HG02571 (cell line): ENCODE measurements at regions not wholly inside any gene's neighbourhood (a gene's known extent, or its start where the extent isn't known, plus 50 kb on each side); places are given as distances from the start of the nearest gene placed in this dataset.

ENCODE experiments used
- ATAC-seq: cut with Tn5 transposase; IDR thresholded peaks from one replicate; pipeline ENCODE4 v1.9.1; 2021; ENCODE audit warnings: mild to moderate bottlenecking, moderate library complexity; ENCODE audit not compliant: unreplicated experiment

DNA sequence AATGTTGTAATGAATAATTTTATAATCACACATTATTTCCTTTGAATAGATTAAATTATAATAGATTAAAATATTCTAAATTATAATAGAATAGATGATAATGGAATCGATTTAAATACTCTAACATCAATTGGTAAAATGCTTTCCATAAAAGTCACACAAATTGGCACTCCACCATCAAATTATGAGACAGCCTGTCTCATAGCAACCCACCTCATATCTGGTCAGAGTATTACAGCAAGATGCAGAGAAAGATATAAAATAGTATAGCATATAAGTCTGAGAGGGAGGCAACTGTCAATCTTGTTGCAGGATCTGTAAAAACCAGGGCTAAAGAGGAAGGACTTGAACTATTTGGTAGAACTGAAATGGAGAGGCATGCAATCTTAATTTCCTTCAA, 98.4 kb upstream of the NCKAP5 start:
- no peak for ATAC-seq

DNA sequence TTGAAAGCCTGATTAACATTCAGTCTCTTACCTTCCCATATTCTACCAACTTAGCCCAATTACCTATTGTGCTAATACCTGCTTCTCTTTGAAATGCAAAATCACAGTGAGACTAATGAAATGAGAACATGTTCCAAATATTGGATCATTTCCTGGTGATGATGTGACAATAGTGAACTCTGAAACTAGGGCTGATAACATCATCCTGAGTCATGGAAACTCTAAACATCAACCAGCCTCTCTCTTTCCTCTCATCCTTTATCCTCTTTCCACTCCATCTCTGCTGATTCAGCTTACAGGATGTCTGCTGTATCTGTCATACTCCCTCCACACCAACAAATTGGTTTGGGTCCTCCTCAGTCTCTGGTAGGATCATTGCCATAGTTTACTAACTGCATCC, 98.8 kb upstream of the NCKAP5 start:
- ATAC-seq: no peak

DNA sequence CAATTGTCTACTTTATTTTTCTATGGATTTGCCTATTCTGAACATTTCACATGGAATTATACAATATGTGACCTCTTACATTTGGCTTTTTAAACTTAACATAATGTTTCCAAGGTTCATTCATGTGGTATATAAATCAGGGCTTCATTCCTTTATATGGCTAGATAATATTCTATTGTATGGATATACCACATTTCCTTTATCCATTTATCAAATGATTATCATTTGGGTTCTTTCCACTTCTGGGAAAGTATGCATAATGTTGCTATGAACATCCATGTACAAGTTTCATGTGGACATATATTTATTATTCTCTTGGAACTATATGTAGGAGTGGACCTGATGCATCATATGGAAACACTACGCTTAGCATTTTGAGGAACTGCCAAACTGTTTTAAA, 99.7 kb upstream of the NCKAP5 start:
- ATAC-seq: no peak

DNA sequence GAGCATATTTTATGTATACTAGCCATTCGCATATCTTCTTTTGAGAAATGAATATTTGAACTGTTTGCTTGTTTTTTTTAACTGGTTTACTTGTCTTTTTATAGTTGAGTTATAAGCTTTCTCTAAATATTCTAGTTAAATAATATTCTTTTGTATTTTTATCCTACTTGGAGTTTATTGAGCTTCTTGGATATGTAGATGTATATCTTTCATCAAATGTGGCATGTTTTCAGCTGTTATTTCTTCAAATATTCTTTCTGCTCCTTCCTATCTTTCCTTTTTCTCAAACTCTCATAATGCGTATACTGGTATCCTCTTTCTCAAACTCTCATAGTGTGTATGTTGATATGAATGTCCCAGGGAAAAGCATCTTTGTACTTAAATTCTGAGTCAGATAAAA, 100.3 kb upstream of the NCKAP5 start:
- no peak for ATAC-seq

DNA sequence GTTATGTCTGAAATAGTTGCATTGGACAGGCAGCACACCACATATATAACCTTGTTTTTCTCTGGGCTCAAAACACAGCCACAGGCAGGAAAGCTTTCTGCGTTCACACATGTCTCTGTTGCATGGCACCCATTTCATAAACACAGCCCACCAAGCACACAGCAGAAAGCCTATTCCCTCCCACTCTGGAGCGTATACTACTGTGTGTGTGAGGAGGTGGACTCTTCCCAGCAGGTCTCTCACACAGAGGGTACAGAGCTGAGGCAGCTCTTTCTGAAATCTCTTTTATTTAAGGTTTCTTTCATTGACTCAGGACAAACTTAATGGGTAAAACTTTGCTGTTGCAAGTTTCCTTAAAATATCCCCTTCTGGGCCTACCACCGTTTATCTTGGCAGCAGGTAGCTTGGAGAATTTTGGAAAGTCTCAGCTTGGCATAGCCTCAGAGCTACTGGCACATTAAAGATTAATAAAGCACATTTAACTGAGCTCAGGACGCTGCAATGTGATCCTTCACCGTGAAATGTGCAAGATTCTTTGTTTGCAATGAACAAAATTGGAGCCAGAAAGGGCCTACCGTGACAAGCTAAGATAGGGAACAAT, 105.1 kb upstream of the NCKAP5 start:
- ATAC-seq: no peak

DNA sequence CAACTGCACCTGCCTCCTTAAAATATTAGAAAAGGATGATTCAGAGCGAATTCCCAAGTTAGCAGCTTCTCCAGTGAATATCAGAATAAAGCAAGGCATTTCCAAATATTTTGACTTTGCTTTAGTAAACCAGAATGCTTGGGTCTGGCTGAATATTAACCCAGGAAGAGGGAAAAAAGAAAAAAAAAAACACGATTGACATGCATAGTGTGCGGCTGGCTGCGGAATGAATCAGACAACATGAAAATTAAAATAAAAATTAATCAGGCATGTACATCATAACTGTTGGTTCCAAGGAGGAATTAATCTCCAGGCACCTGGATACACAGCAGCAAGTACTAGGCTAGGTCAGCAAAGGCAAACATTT, 105.8 kb upstream of the NCKAP5 start:
- no peak for ATAC-seq

DNA sequence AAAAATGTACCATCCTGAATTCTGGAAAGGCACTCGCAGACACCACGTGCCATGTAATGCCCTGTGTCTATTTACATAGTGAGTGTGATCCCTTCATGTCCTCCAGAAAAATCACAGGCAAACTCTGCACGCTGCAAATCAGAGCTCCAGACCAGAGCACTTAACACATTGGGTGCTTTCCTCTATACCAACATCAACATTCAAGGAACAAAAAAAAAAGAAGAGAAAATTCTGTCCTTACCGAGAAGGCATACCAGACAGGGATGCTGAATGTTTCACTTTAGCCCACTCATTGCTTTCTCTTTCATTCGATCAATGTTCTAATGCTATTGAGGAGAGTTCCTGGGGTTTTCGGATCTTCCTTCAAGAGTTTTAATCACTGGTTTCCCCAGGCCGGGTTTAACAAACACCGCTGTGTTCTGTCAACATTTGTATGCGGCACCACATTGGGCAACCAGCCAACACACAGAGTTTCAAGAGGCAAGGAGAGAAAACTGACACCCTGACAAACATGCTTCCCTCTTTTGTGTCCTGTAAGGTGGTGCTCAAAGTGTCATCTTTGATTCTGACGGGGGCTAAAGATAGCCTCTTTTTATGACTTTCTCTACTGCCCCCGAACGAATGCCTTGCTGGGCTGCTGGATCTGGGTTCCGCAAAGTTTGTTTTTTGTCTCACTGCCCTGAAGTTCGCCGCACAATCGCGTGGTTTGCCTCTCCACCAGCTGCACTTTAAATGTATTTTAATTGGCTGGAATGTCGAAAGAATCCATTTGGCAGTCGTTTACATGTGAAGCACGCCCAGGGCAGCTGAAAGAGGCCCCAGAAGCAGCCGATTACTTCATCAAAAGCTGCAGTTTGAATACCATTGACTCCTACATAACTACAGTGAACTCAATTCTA, 106.4 kb upstream of the NCKAP5 start:
- ATAC-seq: no peak

DNA sequence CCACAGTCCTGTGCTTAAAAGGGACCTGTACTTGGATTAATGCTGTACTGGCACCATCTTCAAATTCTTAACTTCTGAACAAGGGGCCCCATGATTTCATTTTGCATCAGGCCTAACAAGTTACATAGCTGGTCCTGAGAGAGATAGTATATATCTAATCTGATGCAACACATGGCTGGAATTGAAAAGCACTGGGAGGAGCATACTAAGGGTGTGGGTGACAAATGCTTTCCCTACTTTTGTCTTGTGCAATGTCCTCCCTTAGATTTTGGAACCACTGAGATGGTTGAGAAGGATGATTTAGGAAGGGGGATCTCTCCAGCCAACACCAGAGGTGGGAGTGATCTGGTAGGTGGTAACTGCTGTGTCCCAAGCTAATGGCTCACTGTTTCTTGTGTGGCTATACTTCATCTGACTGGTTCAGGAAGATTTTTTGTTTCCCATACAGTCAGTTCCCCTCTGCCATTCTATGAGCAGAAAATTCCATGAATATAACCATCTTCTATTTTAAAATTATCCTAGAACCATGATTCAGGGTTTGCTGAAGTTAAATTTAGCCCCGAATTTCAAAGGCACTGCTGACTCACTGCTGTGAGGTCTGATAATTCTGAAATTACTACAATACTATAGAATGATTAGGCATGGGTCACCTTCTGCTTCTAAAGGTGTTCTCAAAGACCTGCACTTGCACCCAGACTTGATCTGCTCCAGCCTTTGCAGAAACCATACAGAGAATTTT, 108.3 kb upstream of the NCKAP5 start:
- ATAC-seq: no peak

DNA sequence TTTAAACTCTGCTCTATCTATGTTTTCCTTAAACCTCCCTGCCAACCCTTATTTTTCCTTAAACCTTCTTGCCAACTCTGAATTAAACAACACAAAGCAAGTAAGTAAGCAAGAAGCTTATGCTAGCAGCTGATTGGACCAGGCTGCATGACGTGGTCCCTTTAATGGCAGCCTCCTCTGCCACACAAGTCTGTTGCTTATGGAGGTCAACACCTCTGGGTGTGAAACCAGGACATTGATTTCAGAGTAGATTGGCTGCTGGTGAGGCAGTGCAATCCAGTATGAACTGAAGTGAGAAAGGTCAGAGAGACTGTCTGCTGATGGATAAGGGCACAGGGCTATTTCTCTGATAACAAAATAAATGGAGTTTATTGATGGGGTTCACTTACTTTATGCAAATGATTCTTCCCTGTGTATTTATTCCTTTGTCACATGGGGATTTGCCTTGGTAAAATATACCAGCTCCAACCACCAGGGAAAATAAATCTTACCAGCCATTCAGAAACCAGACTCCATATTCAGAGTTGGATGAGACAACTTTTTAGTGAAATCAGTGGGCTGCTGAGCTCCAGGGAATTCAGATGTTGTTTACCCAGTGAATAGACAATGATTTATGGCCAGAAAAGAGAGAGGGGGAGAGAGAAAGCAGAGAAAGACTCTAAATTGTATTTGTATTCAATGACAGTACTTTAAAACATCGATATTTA, 112.2 kb upstream of the NCKAP5 start:
- ATAC-seq: no peak

DNA sequence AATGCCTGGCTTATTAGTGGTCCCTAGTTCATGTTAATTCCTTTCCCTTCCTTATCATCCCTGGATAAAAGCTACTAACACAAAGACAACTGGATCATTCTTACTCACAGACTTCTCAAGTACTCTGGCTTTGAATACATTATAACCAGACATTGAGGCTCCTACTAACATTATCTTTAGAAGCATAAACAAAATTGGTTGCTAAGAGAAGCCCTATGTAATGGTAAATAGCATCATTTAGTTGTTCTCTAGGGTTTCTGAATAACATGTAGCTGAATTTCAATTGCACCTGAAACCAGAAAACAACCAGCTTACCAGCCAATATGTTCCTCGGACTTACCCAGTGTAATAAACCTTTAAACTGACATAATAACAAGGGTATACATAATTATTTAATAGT, 114.1 kb upstream of the NCKAP5 start:
- no peak for ATAC-seq

DNA sequence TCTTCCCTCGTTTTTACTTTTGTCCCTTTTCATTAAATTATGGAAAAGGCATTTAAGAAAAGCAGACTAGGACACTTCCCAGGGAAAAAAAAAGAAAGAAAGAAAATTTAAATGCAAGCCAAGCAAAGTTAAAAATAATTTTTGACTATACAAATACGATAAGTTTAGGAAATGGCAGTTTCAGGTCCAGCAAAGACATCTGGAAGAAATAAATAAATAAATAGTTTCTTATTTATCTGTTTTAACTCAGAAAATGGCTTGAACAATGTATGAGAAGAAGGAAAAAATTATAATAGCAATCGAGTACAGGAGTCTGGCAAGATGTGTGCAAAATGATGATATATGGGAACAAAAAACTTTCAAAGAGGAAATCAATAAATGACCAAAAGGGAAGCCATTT, 114.6 kb upstream of the NCKAP5 start:
- ATAC-seq: no peak

DNA sequence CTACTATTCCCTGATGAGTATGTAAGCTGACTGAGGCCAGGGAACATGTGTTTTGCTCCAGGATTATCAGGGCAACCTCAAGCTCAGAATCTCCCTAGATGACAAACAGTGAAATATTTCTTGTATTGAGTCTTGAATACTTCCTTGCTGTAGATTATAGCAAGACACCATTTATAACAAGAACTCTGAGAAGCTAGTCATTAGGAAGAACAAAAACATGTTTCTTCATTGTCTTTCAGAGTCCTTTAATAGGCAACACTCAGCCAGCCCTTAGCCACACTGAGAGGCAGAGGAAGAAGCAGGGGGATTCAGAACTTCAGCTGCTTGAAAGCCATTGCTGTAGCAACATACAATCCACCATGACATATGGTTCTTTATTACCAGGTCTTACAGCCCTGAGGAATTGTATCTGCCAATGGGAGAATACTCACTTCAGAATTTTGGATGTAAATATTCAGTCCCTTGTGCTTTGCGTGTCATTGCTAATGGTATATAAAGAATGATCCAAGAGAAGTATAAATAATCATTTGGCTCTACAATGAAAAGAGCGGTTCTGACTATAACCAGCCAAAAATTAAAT, 117.5 kb upstream of the NCKAP5 start:
- ATAC-seq: no peak

DNA sequence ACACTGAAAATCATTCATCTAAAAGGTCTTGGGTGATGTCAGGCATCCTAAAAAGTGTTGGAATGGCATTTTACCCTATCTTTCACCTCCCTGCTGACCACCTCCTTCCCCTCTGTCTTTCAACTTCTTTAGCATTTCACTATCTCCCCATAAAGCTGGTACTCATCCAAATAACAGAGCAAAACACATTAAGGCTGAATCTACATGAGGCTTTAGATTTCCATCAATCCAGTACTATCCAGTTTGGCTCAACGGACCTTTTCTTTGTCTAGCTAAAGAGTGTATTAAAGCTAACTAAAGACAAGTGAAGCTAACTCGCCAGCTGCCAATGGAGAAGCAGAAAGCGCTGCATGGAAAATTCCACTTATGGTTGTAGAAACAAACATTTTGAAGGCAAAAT, 122.5 kb upstream of the NCKAP5 start:
- ATAC-seq: no peak

DNA sequence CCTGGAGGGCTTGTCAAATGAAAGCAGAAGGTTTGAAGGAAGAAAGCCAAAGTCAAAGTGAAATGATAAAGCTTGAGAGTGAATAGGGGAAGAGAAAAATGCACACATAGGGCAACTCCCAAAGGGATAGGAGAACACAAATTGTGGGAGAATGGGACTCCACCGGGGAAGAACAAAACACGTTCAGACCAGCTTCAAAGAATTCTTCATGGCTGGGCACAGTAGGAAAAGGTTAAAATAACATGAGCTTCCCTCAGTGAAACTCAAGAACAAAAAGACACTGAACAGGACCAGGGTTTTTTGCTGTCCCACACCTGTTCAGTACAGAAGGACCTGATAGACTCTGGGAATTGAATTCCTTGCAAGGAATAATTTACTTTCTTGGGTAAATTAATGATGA, 123.1 kb upstream of the NCKAP5 start:
- ATAC-seq: no peak

DNA sequence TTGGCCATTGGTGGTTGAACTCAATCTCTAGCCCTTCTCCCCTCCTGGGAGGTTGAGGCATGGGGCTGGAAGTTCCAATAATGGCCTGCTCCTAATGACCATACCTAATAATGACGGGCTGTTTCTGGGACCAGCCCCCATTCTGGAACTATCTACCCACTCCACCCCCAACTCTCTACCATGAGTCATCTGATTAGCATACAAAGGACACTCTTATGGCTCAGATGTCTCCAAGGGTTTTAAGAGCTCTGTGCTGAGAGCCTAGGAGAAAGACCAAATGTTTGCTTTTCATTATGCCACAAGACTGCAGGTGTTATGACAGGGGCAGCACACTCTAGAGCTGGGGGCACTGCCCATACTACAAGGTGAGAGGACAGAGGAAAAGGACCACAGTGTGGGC, 137.0 kb upstream of the NCKAP5 start:
- no peak for ATAC-seq

DNA sequence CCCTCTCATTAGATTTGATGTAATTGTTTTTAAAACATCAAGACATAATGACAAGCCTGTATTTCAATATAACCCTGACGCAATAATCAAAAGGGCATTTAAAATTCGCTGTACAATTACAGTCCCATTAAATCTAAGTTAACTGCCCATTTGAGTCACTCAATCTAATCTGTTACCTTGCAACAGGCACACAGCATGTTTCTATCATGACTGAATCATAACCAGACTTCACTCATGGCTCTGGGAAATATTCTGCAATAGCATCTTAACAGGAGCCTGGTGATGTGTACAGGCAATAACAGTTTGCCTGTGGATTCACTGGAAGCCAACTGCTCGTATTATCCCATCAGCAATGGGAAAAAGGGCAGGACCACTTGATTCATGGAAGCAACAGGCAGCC, 142.3 kb upstream of the NCKAP5 start:
- no peak for ATAC-seq

DNA sequence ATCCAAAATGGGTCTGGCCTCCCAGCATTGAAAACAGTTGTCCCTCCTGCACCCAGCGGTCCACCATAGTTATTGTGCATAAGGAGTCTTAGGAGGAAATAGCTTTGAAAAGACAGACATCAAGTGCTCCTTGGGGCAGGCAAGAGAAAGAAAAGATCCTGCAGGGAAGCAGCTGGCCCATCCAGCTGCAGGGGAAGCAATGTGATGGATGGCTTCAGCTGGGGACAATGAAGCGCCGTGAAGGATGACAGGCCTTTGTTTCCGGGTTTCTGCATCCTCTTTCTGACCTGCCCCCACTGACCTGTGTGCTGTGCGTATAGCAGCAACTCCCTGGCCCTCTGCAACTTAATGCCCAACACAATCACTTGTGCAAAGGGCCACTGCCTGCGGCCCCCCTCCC, 142.9 kb upstream of the NCKAP5 start:
- no peak for ATAC-seq

DNA sequence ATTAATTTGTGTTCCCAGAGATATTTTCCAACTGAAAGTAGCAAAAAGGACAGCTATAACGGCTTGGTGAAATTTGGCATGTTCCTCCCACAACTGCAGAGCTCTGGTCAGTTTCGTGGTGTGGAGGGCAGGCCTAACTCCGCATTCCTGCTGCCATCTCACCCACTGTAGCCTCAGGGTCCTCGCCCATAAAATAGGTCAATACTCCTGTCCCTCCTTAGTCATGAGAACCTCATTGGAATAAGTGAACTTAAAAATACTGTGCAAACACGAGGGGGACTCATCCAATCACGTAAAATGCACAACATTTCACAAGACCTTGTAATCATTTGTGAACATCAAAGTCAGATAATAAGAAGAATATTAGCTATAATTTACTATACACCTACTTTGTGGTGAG, 143.5 kb upstream of the NCKAP5 start:
- no peak for ATAC-seq

DNA sequence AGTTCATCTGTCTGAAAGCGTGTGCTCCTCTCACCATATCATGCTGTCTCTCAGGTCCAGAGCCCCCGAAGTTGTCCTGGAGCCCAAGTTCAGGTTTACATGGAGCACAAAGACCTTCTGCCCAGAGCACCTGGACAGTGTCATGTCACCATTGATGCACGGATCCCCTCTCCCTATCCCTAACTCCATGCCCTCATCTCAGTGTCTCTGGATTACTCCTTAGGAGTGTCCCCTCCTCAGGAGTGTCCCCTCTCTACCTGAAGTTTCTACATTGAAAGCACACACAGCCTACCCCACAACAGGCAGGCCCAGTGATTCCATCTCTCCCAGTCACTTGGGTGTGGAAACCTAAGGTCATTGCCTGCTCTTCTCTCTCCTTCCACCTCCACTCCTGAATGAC, 144.1 kb upstream of the NCKAP5 start:
- no peak for ATAC-seq

DNA sequence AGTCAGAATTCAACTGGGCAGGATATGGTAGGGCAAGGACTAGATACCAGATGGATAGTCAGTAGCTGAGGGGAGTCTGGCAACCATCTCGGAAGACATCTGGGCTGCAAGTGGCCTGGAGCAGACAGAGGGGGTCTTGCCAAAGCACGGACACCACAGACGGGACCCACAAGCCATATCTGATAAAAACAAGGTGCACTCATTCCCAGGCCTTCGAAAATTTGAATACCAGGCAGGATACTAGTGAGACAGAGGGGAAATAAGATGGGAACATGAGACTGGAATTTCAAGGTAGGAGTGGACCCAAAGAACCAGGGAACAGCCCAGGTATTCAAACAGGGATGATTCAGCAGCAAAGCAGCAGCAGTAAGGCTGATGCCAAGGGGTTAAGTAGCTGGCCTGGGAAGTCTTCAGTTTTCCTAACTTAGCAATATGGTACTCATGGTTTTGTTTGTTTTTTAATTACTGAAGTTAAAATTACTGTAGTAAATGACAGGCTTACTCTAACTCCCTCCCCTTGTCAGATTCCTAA, 144.9 kb upstream of the NCKAP5 start:
- ATAC-seq: no peak

DNA sequence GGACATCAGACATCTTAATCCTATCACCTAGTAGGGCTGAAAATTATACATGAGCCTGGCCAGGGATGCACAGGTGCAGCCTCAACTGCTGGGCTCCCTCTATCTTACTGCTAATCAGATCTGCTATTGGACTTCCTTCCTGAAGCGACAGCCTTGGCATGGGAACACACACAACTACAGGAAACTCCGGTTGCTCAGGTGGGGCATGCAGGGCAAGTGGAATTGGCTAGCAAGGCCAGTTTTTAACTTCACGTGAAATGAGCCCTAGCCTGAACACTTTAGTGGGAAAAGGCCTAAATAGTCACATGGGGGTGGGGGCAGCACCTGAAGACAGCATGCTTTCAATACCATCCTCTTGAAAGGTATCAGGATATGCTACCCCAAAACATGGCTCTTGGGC, 147.9 kb upstream of the NCKAP5 start:
- ATAC-seq: no peak
